Endothelial cell of umbilical vein (primary cell): ENCODE measurements at regions not wholly inside any gene's neighbourhood (a gene's known extent, or its start where the extent isn't known, plus 50 kb on each side); places are given as distances from the start of the nearest gene placed in this dataset.

Source experiments
- BruUV-seq: library from RNA; stranded (reverse); fragments of 400-500 nt; replicated peaks from 2 replicates; lab custom pipeline; 2021; lab: Mats Ljungman, UMichigan
- CTCF ChIA-PET: fragments of 300-600, 350-600 bp; sonication (Branson Sonifier 250); formaldehyde crosslinking; loops from one replicate; lab custom pipeline; 2021; ENCODE audit warnings: antibody characterized with exemption, inconsistent platforms; lab: Charles Lee
- POLR2A ChIA-PET: fragments of 300-600, 350-600 bp; sonication (Branson Sonifier 250); formaldehyde crosslinking; loops from one replicate; lab custom pipeline; 2021; ENCODE audit warnings: antibody characterized with exemption, inconsistent platforms; lab: Charles Lee
- DNase-seq: peaks from one replicate; pipeline ENCODE4 v3.0.0-alpha.2; 2011; ENCODE audit warnings: low read depth, low spot score
- FAIRE-seq: peaks from 2 replicates; lab custom pipeline; 2011; peaks lifted over from hg19 to GRCh38; lab: Jason Lieb, UNC
- H2AFZ ChIP-seq: 2 replicates; pipeline ENCODE4 v1.6.0; 2012; ENCODE audit warnings: low read depth, low read length, control low read depth, inconsistent platforms
- H3K27ac ChIP-seq: 2 replicates; pipeline ENCODE4 v1.5.1; 2011; ENCODE audit warnings: low read depth, mild to moderate bottlenecking, control low read depth, low read length, moderate library complexity; ENCODE audit not compliant: insufficient read depth
- H3K27me3 ChIP-seq, 2 experiments: 2 replicates each; pipeline versions ENCODE4 v1.6.0 to v1.6.1; 2011; ENCODE audit warnings: low read length in 2 of 2, mixed read lengths in 1 of 2; ENCODE audit not compliant: control insufficient read depth in 2 of 2, insufficient read depth in 2 of 2
- H3K36me3 ChIP-seq, 2 experiments: 2 replicates in 1 of 2; 3 replicates in 1 of 2; pipeline ENCODE4 v1.5.1; 2011; ENCODE audit warnings: low read length in 2 of 2, mild to moderate bottlenecking in 1 of 2, moderate library complexity in 1 of 2; ENCODE audit not compliant: control insufficient read depth in 2 of 2, insufficient read depth in 2 of 2; ENCODE audit errors: extremely low read depth in 1 of 2
- H3K4me1 ChIP-seq: 3 replicates; pipeline ENCODE4 v1.5.1; 2011; ENCODE audit warnings: mild to moderate bottlenecking, low read length; ENCODE audit not compliant: control insufficient read depth, insufficient read depth; ENCODE audit errors: extremely low read depth
- H3K4me2 ChIP-seq: 2 replicates; pipeline ENCODE4 v1.6.1; 2011; ENCODE audit warnings: low read length, control low read depth, mixed read lengths; ENCODE audit not compliant: insufficient read depth
- H3K4me3 ChIP-seq, 3 experiments: fragments of 200-600 bp in 1 of 3; sonication (generic), shearing (Covaris generic) in 1 of 3; replicated peaks in 1 of 3; 2 replicates each; pipeline ENCODE4 v1.5.1; 2011 to 2016; ENCODE audit warnings: control low read depth in 3 of 3, low read length in 3 of 3, mild to moderate bottlenecking in 2 of 3, inconsistent platforms in 1 of 3, low read depth in 1 of 3, moderate library complexity in 1 of 3; ENCODE audit not compliant: insufficient read depth in 1 of 3
- H3K79me2 ChIP-seq: 2 replicates; pipeline ENCODE4 v1.6.0; 2012; ENCODE audit warnings: low read length, inconsistent platforms; ENCODE audit not compliant: control insufficient read depth, insufficient read depth
- H3K9ac ChIP-seq: replicated peaks from 2 replicates; pipeline ENCODE3; 2011; ENCODE audit warnings: low read length, control low read depth; ENCODE audit not compliant: insufficient read depth; ENCODE audit errors: extremely low read depth
- H3K9me1 ChIP-seq: replicated peaks from 3 replicates; pipeline ENCODE4 v1.6.0; 2011; ENCODE audit warnings: mild to moderate bottlenecking, low read length; ENCODE audit not compliant: control insufficient read depth, insufficient read depth; ENCODE audit errors: extremely low read depth
- H3K9me3 ChIP-seq: replicated peaks from 2 replicates; pipeline ENCODE4 v1.5.1; 2012; ENCODE audit warnings: low read length, inconsistent platforms; ENCODE audit not compliant: control insufficient read depth, insufficient read depth
- H4K20me1 ChIP-seq: replicated peaks from 2 replicates; pipeline ENCODE3; 2011; ENCODE audit warnings: mild to moderate bottlenecking, low read length; ENCODE audit not compliant: control insufficient read depth, insufficient read depth; ENCODE audit errors: extremely low read depth
- CTCF ChIP-seq, 2 donors: IDR thresholded peaks; 1 replicate in 1 of 2; 2 replicates in 1 of 2; pipeline ENCODE4 v1.5.1; 2011; ENCODE audit warnings: low read length in 2 of 2, mild to moderate bottlenecking in 2 of 2, moderate library complexity in 2 of 2, control low read depth in 1 of 2, inconsistent platforms in 1 of 2, low read depth in 1 of 2; ENCODE audit not compliant: insufficient read depth in 1 of 2; ENCODE audit errors: extremely low read depth in 1 of 2
- EZH2 ChIP-seq: IDR thresholded peaks from 2 replicates; pipeline ENCODE4 v1.6.1; 2012; ENCODE audit warnings: borderline replicate concordance, low read depth, mild to moderate bottlenecking, moderate library complexity, low read length, inconsistent platforms; ENCODE audit not compliant: severe bottlenecking
- FOS ChIP-seq: IDR thresholded peaks from 2 replicates; pipeline ENCODE4 v1.6.1; 2011; ENCODE audit warnings: mild to moderate bottlenecking, low read length, moderate library complexity, borderline replicate concordance; ENCODE audit not compliant: insufficient read depth
- GATA2 ChIP-seq: IDR thresholded peaks from 2 replicates; pipeline ENCODE4 v1.7.0; 2011; ENCODE audit warnings: low read depth, mild to moderate bottlenecking, moderate library complexity, mixed read lengths, low read length; ENCODE audit not compliant: insufficient read length, insufficient read depth
- JUN ChIP-seq: IDR thresholded peaks from 2 replicates; pipeline ENCODE4 v1.6.1; 2011; ENCODE audit warnings: borderline replicate concordance, low read depth; ENCODE audit not compliant: insufficient read length, insufficient read depth
- MAX ChIP-seq: IDR thresholded peaks from 2 replicates; pipeline ENCODE4 v1.6.1; 2011; ENCODE audit not compliant: insufficient read depth, insufficient read length
- MYC ChIP-seq: IDR thresholded peaks from one replicate; pipeline ENCODE4 v1.6.1; 2011; ENCODE audit warnings: mild to moderate bottlenecking, low read depth, low read length
- POLR2A ChIP-seq: IDR thresholded peaks from 2 replicates; pipeline ENCODE4 v1.6.1; 2012; ENCODE audit warnings: low read depth, mild to moderate bottlenecking, control low read depth, low read length
- POLR2AphosphoS5 ChIP-seq: IDR thresholded peaks from 2 replicates; pipeline ENCODE4 v1.6.1; 2012; ENCODE audit warnings: low read depth, mild to moderate bottlenecking, control low read depth, low read length, moderate library complexity; ENCODE audit not compliant: insufficient read depth
- dilution Hi-C: fragments of 300-500 bp; cut with MboI; formaldehyde crosslinking; loops from one replicate; pipeline ENCODE4 v1.15.0; 2019; ENCODE audit warnings: low sequenced_read_pairs; ENCODE audit not compliant: extremely low pct_ligation_motif_present
- intact Hi-C: fragments of 100-400 bp; cut with micrococcal nuclease; formaldehyde crosslinking; loops from one replicate; pipeline ENCODE4 v1.10.0; 2022

GRCh38 chr11:129257512-129257911 is 65.4 kb upstream of the ARHGAP32 start:
- POLR2A ChIA-PET = no interaction called here
- dilution Hi-C loops (no loop called here), intact Hi-C loops (no loop called here)
- Histone ChIP-seq H2AFZ (no peak overlapping the region), H3K4me3 (no peak overlapping the region), H3K4me2 (no peak overlapping the region), H3K79me2 (no peaks in the 10 kb centered on the region), H3K9me1 (no peaks in the 10 kb centered on the region), H3K36me3 (no peaks in the 10 kb centered on the region), H3K9ac (no peak overlapping the region), H3K27ac (no peak overlapping the region), H3K4me1 (no peaks in the 10 kb centered on the region), H3K27me3 (no peaks in the 10 kb centered on the region), H4K20me1 (peaks cover 2% of the 10 kb centered on the region), H3K9me3 (no peaks in the 10 kb centered on the region)
- CTCF ChIA-PET = interaction anchor here (1.0 kb wide), 1 partner anchor 8 kb away, joined by 3 read pairs; no protein-coding TSS in a partner anchor
- FAIRE-seq = no peak
- BruUV-seq = no TSS peak
- no peak for TF ChIP-seq EZH2
- no peak for DNase-seq

- FAIRE-seq (no peak), DNase-seq (no peak)
- Histone ChIP-seq H3K9me1 (no peaks in the 10 kb centered on the region), H3K4me3 (no peak overlapping the region), H3K27ac (no peak overlapping the region), H3K9me3 (no peaks in the 10 kb centered on the region), H3K4me2 (no peak overlapping the region), H3K27me3 (no peaks in the 10 kb centered on the region), H4K20me1 (peaks cover 2% of the 10 kb centered on the region), H3K9ac (no peak overlapping the region), H3K36me3 (no peaks in the 10 kb centered on the region), H2AFZ (no peak overlapping the region), H3K4me1 (peaks cover 3% of the 10 kb centered on the region), H3K79me2 (no peaks in the 10 kb centered on the region)
- no TSS peak for BruUV-seq
- dilution Hi-C loops (no loop called here), intact Hi-C loops (no loop called here)
- ChIA-PET POLR2A (no interaction called here), CTCF (interaction anchor here (1.1 to 2.7 kb wide), 3 partner anchors 8 to 28 kb away, joined by 3 to 6 read pairs (median 3); no protein-coding TSS in a partner anchor)
- TF ChIP-seq EZH2 = no peak
- no peak for TF ChIP-seq CTCF (IDR thresholded peaks at IDR 0.05; ENCODE audit: extremely low read depth in 1 of 2, insufficient read depth in 1 of 2, low read depth in 1 of 2, low read length in 2 of 2)
- no peak for TF ChIP-seq FOS
- no peak for TF ChIP-seq GATA2
- no peak for TF ChIP-seq JUN
- TF ChIP-seq POLR2AphosphoS5 = no peak
- no peak for TF ChIP-seq POLR2A
- TF ChIP-seq MYC = no peak
- no peak for TF ChIP-seq MAX
Measured at GRCh38 chr11:129252621-129253020, 60.5 kb upstream of the ARHGAP32 start.
